Heart right ventricle (tissue), 16 donors: ENCODE measurements at regions not wholly inside any gene's neighbourhood (a gene's known extent, or its start where the extent isn't known, plus 50 kb on each side); places are given as distances from the start of the nearest gene placed in this dataset.

Experiments
- ATAC-seq, 8 donors: fragments of 200-7000 bp; cut with Tn5 transposase; one replicate each; pipeline ENCODE4 v1.9.1; 2020; ENCODE audit warnings: mild to moderate bottlenecking in 8 of 8, moderate library complexity in 8 of 8, moderate number of reproducible peaks in 1 of 8
- DNase-seq, 2 donors: peaks; one replicate each; pipeline ENCODE4 v3.0.0-alpha.2; 2020
- H3K27ac ChIP-seq, 10 donors: fragments of 200-600 bp; sonication (generic) in 2 of 10; one replicate each; pipeline versions ENCODE4 v1.5.0 to v1.8.0; 2020 to 2022; ENCODE audit warnings: mild to moderate bottlenecking in 3 of 10
- H3K27me3 ChIP-seq, 7 donors: fragments of 200-600 bp; one replicate each; pipeline ENCODE4 v1.8.0; 2021 to 2022; ENCODE audit warnings: mild to moderate bottlenecking in 2 of 7
- H3K36me3 ChIP-seq, 9 donors: fragments of 200-600 bp; sonication (generic) in 1 of 9; one replicate each; pipeline versions ENCODE4 v1.5.0 to v1.8.0; 2020 to 2022; ENCODE audit warnings: mild to moderate bottlenecking in 2 of 9
- H3K4me1 ChIP-seq, 9 donors: fragments of 200-600 bp; sonication (generic) in 1 of 9; one replicate each; pipeline versions ENCODE4 v1.5.0 to v1.8.0; 2020 to 2022; ENCODE audit warnings: mild to moderate bottlenecking in 4 of 9
- H3K4me3 ChIP-seq, 10 donors: fragments of 200-600 bp; sonication (generic) in 2 of 10; one replicate each; pipeline versions ENCODE4 v1.5.0 to v1.8.0; 2020 to 2022; ENCODE audit warnings: mild to moderate bottlenecking in 7 of 10, moderate library complexity in 2 of 10
- H3K9me3 ChIP-seq, 11 donors: fragments of 200-600 bp in 10 of 11; sonication (generic) in 2 of 11; one replicate each; pipeline versions ENCODE4 v1.5.0 to v1.8.0; 2013 to 2022; ENCODE audit warnings: mild to moderate bottlenecking in 2 of 11, control low read depth in 1 of 11, moderate library complexity in 1 of 11
- CTCF ChIP-seq, 9 donors: fragments of 200-600 bp; sonication (generic) in 2 of 9; IDR thresholded peaks; one replicate each; pipeline versions ENCODE4 v1.5.0 to v1.8.0; 2021 to 2022; ENCODE audit warnings: antibody characterized with exemption in 9 of 9, mild to moderate bottlenecking in 5 of 9, moderate library complexity in 1 of 9
- WGBS, 2 donors: extraction: QIAGEN DNeasy Blood & Tissue Kit; methylation state at CpG; one replicate each; pipeline ENCODE4 v1.1.7; 2013; ENCODE audit warnings: inconsistent platforms in 1 of 2; 5-methylcytosine and 5-hydroxymethylcytosine counted together
- intact Hi-C, 10 donors: fragments of 100-400 bp; cut with DNase I; formaldehyde crosslinking; loops; one replicate each; pipeline versions ENCODE4 v1.11.1 to v1.14.2; 2022
- donor health status: Arrhythmogenic right ventricular cardiomyopathy.
- donor health status: ischemic (EF 13 %, LVEDD 7.1; RV severe dilation, severe dysfunction).
- donor health status: healthy with polysubstance abuse.
- donor health status: DM: no; HTN: yes; CAD: no.
- donor health status: DM: no; HTN: no; CAD: no.
- donor health status: ischemic (EF 25% LVEDD 6.9; RV normal size, moderate dysfunction).
- donor health status: ischemic (EF 25% LVEDD 5.7; RV mildly dilated, moderate dysfunction).
- donor health status: healthy.
- donor health status: DM: yes; HTN: yes; CAD: no.
- donor health status: Ischemic cardiomyopathy.
- donor health status: ischemic (EF 35%, LVEDD 5.7; RV mildly dilated, moderate dysfunction).
- donor health status: nonischemic (EF 11% LVEDD 7.7; RV severe dilation, severe dysfunction).
- donor health status: DM: yes; HTN: yes; CAD: no.
- donor health status: PGD.
- donor health status: ischemic (EF 29% LVEDD 5.4; RV normal size, mild dysfunction).
- donor health status: nonischemic (EF 23%, LVEDD 6.1; RV moderate dilation, normal function).

GRCh38 chr2:37449761-37450296 is 105.4 kb downstream of the QPCT start:
- peaks cover 0 to 11% (median 0%) of the 10 kb centered on the region in 9 donors for H3K4me1 ChIP-seq
- ATAC-seq = no peak
- no peak for TF ChIP-seq CTCF (IDR thresholded peaks at IDR 0.05)
- no peak for DNase-seq
- H3K9me3 ChIP-seq = no peaks in the 10 kb centered on the region
- WGBS, 2 donors = 58 to 64% methylated on average over 8 of the region's 8 CpGs
- H3K27ac ChIP-seq = no peak overlapping the region
- no peaks in the 10 kb centered on the region for H3K36me3 ChIP-seq
- intact Hi-C loops = no loop called here
- no peak overlapping the region for H3K4me3 ChIP-seq
- H3K27me3 ChIP-seq = no peaks in the 10 kb centered on the region

- no peaks in the 10 kb centered on the region for H3K27me3 ChIP-seq
- 59 to 72% methylated on average over 2 of the region's 2 CpGs for WGBS, 2 donors
Measured at GRCh38 chr2:37453027-37453426, 108.6 kb downstream of the QPCT start.

GRCh38 chr2:37454851-37455762 is 110.7 kb downstream of the QPCT start:
- peaks cover 0 to 49% (median 14%) of the 10 kb centered on the region in 9 donors for H3K4me1 ChIP-seq
- H3K27me3 ChIP-seq = no peaks in the 10 kb centered on the region
- H3K9me3 ChIP-seq = no peaks in the 10 kb centered on the region
- ATAC-seq = peak in 6 of 8 donors; percentile 37 to 86 (median 60)
- intact Hi-C loops = no loop called here
- no peak overlapping the region for H3K4me3 ChIP-seq
- no peak for DNase-seq
- TF ChIP-seq CTCF (IDR thresholded peaks at IDR 0.05) = no peak
- no peaks in the 10 kb centered on the region for H3K36me3 ChIP-seq
- 67 to 76% methylated on average over 5 of the region's 5 CpGs for WGBS, 2 donors
- H3K27ac ChIP-seq = peak overlapping the region in 2 of 10 donors; percentile 7 to 44

More at GRCh38 chr2:37453027-37453426, 108.6 kb downstream of the QPCT start:
- H3K4me1 ChIP-seq = peaks cover 0 to 34% (median 0%) of the 10 kb centered on the region in 9 donors
- H3K27ac ChIP-seq = no peak overlapping the region
- intact Hi-C loops = no loop called here
- H3K4me3 ChIP-seq = no peak overlapping the region
- TF ChIP-seq CTCF (IDR thresholded peaks at IDR 0.05) = no peak
- no peak for DNase-seq
- no peaks in the 10 kb centered on the region for H3K36me3 ChIP-seq
- ATAC-seq = no peak
- no peaks in the 10 kb centered on the region for H3K9me3 ChIP-seq

GRCh38 chr2:37456479-37456878 is 112.0 kb downstream of the QPCT start:
- Histone ChIP-seq H3K4me1 (peaks cover 0 to 57% (median 15%) of the 10 kb centered on the region in 9 donors), H3K27me3 (no peaks in the 10 kb centered on the region)
- DNase-seq = no peak

More at GRCh38 chr2:37456479-37456878, 112.0 kb downstream of the QPCT start:
- no peak for ATAC-seq
- intact Hi-C loops = no loop called here
- Histone ChIP-seq H3K27ac (peak overlapping the region in 1 of 10 donors; percentile 69), H3K36me3 (no peaks in the 10 kb centered on the region), H3K4me3 (no peak overlapping the region), H3K9me3 (no peaks in the 10 kb centered on the region)
- TF ChIP-seq CTCF (IDR thresholded peaks at IDR 0.05) = no peak
- 30 to 50% methylated on average over 1 of the region's 1 CpG for WGBS, 2 donors
